ENCODE measurements at regions not wholly inside any gene's neighbourhood (a gene's known extent, or its start where the extent isn't known, plus 50 kb on each side); places are given as distances from the start of the nearest gene placed in this dataset.
"Not testable (repeated sequence)": the region's sequence is repeated elsewhere in the genome, so short reads cannot be mapped to it uniquely, and the experiment has no call there.

DNA sequence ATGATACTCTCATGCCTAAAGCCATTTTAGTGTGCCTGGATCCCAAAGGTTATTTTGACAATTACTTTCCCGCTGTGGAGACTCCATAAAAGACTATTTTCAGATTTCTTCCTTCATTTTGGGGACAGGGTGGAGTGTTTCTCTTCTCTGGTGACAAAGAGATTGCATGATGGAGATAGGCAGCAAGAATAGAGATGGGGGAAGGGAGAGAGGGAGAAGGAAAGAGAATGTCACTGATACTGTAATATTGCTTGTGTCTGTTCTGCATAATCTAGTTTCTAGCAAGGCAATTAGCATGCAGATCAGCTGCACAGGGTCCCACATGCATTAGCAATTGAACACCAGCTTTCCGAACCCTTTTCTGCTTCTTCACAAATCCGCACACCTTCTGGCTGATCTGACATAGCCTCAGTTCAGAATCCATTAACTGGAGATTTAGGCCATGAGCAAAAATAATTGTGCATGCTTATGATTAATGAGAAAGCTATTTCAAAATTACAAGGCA is 222.4 kb downstream of the OXSM start:
- no peak overlapping the region for H3K9ac ChIP-seq (ENCODE audit: insufficient read depth in 1 of 2, low read length in 2 of 2)
- TF ChIP-seq, protein P1, sequence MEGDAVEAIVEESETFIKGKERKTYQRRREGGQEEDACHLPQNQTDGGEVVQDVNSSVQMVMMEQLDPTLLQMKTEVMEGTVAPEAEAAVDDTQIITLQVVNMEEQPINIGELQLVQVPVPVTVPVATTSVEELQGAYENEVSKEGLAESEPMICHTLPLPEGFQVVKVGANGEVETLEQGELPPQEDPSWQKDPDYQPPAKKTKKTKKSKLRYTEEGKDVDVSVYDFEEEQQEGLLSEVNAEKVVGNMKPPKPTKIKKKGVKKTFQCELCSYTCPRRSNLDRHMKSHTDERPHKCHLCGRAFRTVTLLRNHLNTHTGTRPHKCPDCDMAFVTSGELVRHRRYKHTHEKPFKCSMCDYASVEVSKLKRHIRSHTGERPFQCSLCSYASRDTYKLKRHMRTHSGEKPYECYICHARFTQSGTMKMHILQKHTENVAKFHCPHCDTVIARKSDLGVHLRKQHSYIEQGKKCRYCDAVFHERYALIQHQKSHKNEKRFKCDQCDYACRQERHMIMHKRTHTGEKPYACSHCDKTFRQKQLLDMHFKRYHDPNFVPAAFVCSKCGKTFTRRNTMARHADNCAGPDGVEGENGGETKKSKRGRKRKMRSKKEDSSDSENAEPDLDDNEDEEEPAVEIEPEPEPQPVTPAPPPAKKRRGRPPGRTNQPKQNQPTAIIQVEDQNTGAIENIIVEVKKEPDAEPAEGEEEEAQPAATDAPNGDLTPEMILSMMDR (IDR thresholded peaks at IDR 0.05; ENCODE audit: control extremely low read depth, extremely low read depth): no peak
- ATAC-seq (ENCODE audit: insufficient read depth, low FRiP score) (no peak), DNase-seq (no peak)
- no peak overlapping the region for H3K27ac ChIP-seq (ENCODE audit: low read depth in 1 of 2, low read length in 1 of 2)
- WGBS, 2 donors: 97% methylated on average over 3 of the region's 3 CpGs
- H3K36me3 ChIP-seq (ENCODE audit: control insufficient read depth in 4 of 4, insufficient read depth in 4 of 4, low read length in 4 of 4): no peaks in the 10 kb centered on the region
- no peaks in the 10 kb centered on the region for H3K27me3 ChIP-seq (ENCODE audit: control insufficient read depth in 3 of 3, insufficient read depth in 3 of 3, low read length in 2 of 3)
- no peak overlapping the region for H3K4me3 ChIP-seq
- H3K9me3 ChIP-seq (ENCODE audit: control insufficient read depth in 4 of 4, insufficient read depth in 3 of 4, low read length in 3 of 4): no peaks in the 10 kb centered on the region
- peaks cover 0 to 3% (median 0%) of the 10 kb centered on the region in 5 donors for H3K4me1 ChIP-seq (ENCODE audit: control insufficient read depth in 5 of 5, insufficient read depth in 5 of 5, low read length in 5 of 5)

- ATAC-seq (ENCODE audit: insufficient read depth, low FRiP score): no peak
- Histone ChIP-seq H3K4me1 (ENCODE audit: control insufficient read depth in 5 of 5, insufficient read depth in 5 of 5, low read length in 5 of 5) (peaks cover 0 to 3% (median 0%) of the 10 kb centered on the region in 5 donors), H3K9me3 (ENCODE audit: control insufficient read depth in 4 of 4, insufficient read depth in 3 of 4, low read length in 3 of 4) (no peaks in the 10 kb centered on the region), H3K27me3 (ENCODE audit: control insufficient read depth in 3 of 3, insufficient read depth in 3 of 3, low read length in 2 of 3) (no peaks in the 10 kb centered on the region), H3K9ac (ENCODE audit: insufficient read depth in 1 of 2, low read length in 2 of 2) (no peak overlapping the region), H3K27ac (ENCODE audit: low read depth in 1 of 2, low read length in 1 of 2) (no peak overlapping the region), H3K36me3 (ENCODE audit: control insufficient read depth in 4 of 4, insufficient read depth in 4 of 4, low read length in 4 of 4) (no peaks in the 10 kb centered on the region), H3K4me3 (no peak overlapping the region)
- DNase-seq: no peak
- TF ChIP-seq, protein P1 (IDR thresholded peaks at IDR 0.05; ENCODE audit: control extremely low read depth, extremely low read depth): no peak
- 93 to 97% methylated on average over 5 of the region's 5 CpGs for WGBS, 2 donors
These were observed 225.9 kb downstream of the OXSM start for GRCh38 chr3:26015752-26016151.

GRCh38 chr3:26018889-26019288 is 229.0 kb downstream of the OXSM start:
- WGBS, 2 donors: 80 to 89% methylated on average over 1 of the region's 1 CpG
- Histone ChIP-seq H3K4me1 (ENCODE audit: control insufficient read depth in 5 of 5, insufficient read depth in 5 of 5, low read length in 5 of 5) (no peaks in the 10 kb centered on the region), H3K9me3 (ENCODE audit: control insufficient read depth in 4 of 4, insufficient read depth in 3 of 4, low read length in 3 of 4) (no peaks in the 10 kb centered on the region), H3K27me3 (ENCODE audit: control insufficient read depth in 3 of 3, insufficient read depth in 3 of 3, low read length in 2 of 3) (no peaks in the 10 kb centered on the region), H3K27ac (ENCODE audit: low read depth in 1 of 2, low read length in 1 of 2) (no peak overlapping the region), H3K9ac (ENCODE audit: insufficient read depth in 1 of 2, low read length in 2 of 2) (no peak overlapping the region), H3K4me3 (no peak overlapping the region), H3K36me3 (ENCODE audit: control insufficient read depth in 4 of 4, insufficient read depth in 4 of 4, low read length in 4 of 4) (no peaks in the 10 kb centered on the region)
- DNase-seq: no peak
- TF ChIP-seq, protein P1 (IDR thresholded peaks at IDR 0.05; ENCODE audit: control extremely low read depth, extremely low read depth): no peak
- ATAC-seq (ENCODE audit: insufficient read depth, low FRiP score): no peak

- not testable (repeated sequence) for DNase-seq; ATAC-seq (ENCODE audit: insufficient read depth, low FRiP score); H3K9ac ChIP-seq (ENCODE audit: insufficient read depth in 1 of 2, low read length in 2 of 2); H3K9me3 ChIP-seq (ENCODE audit: control insufficient read depth in 4 of 4, insufficient read depth in 3 of 4, low read length in 3 of 4); H3K27ac ChIP-seq (ENCODE audit: low read depth in 1 of 2, low read length in 1 of 2); H3K27me3 ChIP-seq (ENCODE audit: control insufficient read depth in 3 of 3, insufficient read depth in 3 of 3, low read length in 2 of 3); H3K4me3 ChIP-seq; H3K4me1 ChIP-seq (ENCODE audit: control insufficient read depth in 5 of 5, insufficient read depth in 5 of 5, low read length in 5 of 5); H3K36me3 ChIP-seq (ENCODE audit: control insufficient read depth in 4 of 4, insufficient read depth in 4 of 4, low read length in 4 of 4)
- 94 to 97% methylated on average over 3 of the region's 3 CpGs for WGBS, 2 donors
These were observed 234.3 kb downstream of the OXSM start for GRCh38 chr3:26024206-26024605.
